Gastroesophageal sphincter (tissue), 3 donors: ENCODE measurements at regions not wholly inside any gene's neighbourhood (a gene's known extent, or its start where the extent isn't known, plus 50 kb on each side); places are given as distances from the start of the nearest gene placed in this dataset.

Experiments used
- CTCF ChIP-seq, 4 experiments: fragments of 200-600 bp in 2 of 4; fragments of 450-650 bp in 2 of 4; sonication (generic) in 1 of 4; IDR thresholded peaks; one replicate each; pipeline ENCODE4 v1.5.1; 2017 to 2019; ENCODE audit warnings: antibody characterized with exemption in 4 of 4, mild to moderate bottlenecking in 2 of 4, moderate library complexity in 2 of 4
- POLR2A ChIP-seq, 2 donors: fragments of 450-650 bp; IDR thresholded peaks; one replicate each; pipeline ENCODE4 v1.6.1; 2017; ENCODE audit warnings: antibody characterized with exemption in 2 of 2, mild to moderate bottlenecking in 2 of 2, moderate library complexity in 1 of 2
- POLR2AphosphoS5 ChIP-seq: sonication (generic); formaldehyde crosslinking; IDR thresholded peaks from one replicate; pipeline ENCODE4 v1.6.1; 2017; ENCODE audit warnings: antibody characterized with exemption

- TF ChIP-seq POLR2A (IDR thresholded peaks at IDR 0.05) (no peak), CTCF (IDR thresholded peaks at IDR 0.05) (no peak), POLR2AphosphoS5 (no peak)
Observed at GRCh38 chr15:26087881-26088280, 224.8 kb upstream of the ATP10A start.
